LHCN-M2 (cell line): ENCODE measurements at regions not wholly inside any gene's neighbourhood (a gene's known extent, or its start where the extent isn't known, plus 50 kb on each side); places are given as distances from the start of the nearest gene placed in this dataset.
"Not testable (repeated sequence)": the region's sequence is repeated elsewhere in the genome, so short reads cannot be mapped to it uniquely, and the experiment has no call there.

ENCODE experiments used
- DNase-seq: peaks from one replicate; pipeline ENCODE4 v3.0.0-alpha.2; 2012; ENCODE audit warnings: low read depth

DNA sequence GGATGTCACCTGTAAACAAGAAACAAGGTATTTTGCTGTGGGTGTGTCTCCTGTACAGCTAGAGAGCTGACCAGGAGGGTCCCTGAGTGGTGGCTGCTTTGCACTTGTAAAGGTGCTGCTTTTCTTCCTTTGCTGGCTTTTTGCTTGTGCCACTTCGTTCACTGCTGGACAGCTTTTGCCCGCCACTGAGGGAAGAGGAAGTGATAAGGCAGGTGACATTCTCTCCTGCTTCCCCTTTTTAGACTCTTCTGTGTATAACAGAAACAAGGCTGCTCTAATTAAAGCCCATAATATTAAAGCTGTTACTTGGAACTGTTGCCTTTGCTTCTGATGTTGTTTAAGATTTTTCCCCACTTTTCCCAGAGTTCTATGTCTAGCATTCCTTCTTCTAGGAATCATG is 218.6 kb upstream of the TSPY4 start:
- no peak for DNase-seq

GRCh38 chrY:9124623-9125022 is 212.6 kb upstream of the TSPY4 start:
- no peak for DNase-seq

DNA sequence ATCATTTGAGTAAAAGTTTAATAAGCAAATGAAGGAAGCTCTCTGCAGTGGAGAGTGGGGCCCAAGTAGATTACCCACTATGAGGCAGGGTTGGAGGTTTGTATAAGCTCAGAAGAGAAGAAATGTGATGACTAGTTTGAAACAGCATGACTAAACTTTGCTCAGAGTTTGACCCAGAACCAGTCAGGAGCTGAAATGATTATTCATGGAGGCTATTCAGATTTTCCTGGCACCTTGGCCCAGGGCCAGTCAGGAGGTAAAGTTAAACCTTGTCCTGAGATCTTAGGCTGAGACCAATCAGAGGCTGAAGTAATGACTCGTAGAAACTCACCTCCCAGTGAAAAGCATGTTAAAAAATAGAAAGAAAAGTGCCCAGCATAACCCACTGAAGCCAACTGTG is 210.7 kb upstream of the TSPY4 start:
- DNase-seq = peak; percentile 56

DNA sequence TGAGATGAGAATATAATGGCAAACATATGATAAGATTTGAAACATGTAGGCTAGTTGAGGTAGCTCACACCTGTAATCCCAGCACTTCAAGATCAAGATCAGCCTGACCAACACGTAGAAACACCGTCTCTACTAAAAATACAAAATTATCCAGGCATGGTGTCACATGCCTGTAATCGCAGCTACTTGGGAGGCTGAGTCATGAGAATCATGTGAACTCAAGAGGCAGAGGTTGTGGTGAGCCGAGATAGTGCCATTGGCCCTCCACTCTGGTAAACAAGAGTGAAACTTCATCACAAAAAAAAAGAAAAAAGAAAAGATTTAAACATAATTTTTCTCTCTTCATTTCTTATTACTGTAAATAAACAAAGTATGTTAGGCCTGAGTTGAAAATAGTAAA is 193.9 kb upstream of the TSPY4 start:
- peak; percentile 54 for DNase-seq

DNA sequence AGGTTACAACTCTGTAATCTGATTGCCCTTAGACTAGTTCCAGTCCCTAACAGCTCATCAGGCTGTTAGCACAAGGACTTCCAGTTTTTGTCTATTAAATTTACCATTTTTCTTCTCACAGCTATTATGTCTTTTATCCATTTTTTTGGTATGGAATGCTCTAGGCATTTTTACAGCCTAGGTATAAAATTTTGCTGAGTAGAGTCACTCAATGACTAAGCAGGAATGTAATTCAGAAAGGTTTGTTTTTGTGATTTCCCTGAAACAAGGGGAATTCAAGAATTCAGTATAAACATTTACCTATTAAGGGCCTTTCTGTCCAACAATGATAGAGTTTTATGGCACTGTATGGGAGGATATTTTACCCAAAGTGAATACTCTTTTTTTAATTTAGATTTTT is 182.7 kb upstream of the TSPY4 start:
- DNase-seq = not testable (repeated sequence)

- DNase-seq = no peak
These were observed 181.5 kb upstream of the TSPY4 start for GRCh38 chrY:9155721-9156120.

DNA sequence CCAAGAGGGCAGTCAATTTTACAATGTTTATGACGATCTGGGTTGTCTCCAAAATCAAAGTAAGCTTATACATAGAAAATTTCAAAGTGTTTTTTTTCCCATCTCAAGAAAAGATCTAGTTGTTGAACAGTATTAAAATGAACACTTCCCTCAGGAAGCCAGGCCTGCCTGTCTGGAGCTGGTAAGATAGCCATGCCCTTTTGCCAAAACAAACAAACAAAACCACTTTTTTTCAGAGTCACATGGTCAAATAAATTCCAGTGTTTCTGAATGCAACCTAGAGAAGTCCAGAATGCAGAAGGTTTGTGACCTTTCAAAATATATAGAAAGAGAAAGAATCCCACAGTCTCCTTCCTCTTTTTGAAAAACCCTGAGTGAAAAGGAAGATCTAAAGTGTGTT is 178.6 kb upstream of the TSPY4 start:
- peak; percentile 45 for DNase-seq

DNA sequence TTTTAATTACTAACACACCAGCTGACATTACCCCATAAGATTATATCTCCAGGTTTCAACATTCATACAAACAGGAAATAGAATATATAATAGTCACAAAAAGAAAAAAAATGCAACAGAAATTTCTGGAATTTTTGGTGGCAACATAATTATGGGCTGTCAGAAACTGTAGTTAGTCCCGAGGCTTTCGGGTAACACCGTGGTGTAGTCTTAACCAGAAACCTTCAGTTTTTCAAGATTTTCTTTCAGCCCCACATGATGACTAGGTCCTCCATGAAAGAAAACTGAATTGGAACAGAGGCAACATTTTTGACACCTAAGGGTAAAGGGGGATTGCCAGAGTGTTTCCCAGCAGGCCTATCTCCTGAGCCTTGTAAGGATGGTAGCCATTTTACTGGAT is 176.9 kb upstream of the TSPY4 start:
- DNase-seq = peak; percentile 6

DNA sequence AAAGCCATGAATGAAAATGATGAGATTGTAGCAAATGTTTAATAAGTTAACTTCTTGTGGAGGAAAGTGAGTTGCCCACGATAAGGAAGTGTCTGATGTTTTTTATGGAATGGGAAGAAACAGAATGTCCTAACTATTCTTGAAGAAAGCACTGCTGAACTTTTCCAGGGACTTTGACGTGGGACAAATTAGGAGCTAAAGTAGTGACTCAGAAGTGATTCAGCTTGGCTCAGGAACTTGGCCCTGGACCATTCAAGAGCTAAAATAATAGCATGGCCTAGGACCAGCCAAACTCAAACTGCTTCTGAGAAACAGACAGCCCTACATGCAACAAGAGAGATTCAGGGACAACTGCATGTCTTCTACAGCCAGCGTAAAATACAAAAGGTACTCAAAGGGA is 176.3 kb upstream of the TSPY4 start:
- peak; percentile 77 for DNase-seq

DNA sequence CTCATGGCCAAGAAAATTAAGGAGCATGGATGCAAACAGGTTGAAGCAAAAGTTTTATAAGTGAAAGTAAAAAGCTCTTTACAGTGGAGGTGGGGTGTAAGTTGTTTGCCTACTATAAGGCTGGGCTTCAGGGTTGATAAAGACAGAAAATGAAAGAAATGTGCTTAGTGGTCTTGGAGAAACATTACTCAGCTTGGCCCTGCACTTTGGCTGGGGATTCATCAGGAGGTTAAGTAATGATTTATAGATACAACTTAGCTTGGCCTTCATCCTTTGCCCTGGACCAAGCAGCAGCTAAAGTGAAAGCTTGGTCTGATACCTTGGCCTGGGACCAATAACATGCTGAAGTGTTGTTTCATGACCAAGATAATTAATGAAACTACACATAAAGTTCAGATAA is 175.3 kb upstream of the TSPY4 start:
- not testable (repeated sequence) for DNase-seq

DNA sequence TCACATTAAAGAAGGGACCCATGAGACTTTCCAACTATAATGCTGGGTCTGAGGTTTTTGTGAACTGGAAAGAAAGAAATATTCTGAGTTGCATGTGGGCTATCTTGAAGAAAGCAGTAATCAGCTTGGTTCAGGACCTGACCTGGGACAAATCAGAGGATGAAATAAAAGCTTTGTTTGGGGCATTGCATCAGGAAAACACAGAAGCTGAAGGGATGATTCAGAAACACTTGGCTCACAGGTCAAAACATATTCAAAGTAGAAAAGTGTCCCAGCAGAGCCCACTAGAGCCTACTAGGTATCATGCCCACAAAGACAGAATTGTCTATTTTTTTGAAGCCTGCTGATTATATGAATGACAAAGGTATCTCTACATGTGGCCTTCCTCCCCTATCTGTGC is 174.8 kb upstream of the TSPY4 start:
- peak; percentile 9 for DNase-seq

DNA sequence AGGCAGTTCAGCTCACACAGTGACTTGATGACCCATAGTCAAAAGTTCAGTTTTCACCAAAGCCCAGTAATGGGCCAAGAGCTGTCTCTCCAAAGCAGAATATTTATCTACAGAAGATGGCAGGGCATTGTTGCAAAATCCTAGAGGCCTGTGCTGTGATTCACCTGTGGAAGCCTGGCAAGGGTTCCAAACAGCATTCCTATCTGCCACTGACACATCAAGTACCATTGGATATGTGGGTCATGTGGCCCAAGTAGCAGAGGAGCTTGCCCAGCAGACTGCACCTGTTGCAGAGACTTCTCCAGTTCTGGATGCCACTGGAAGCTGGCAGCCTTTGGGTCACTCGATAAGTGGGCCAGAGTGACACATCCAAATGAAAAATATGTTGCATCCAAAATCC is 159.6 kb upstream of the TSPY4 start:
- peak; percentile 19 for DNase-seq

DNA sequence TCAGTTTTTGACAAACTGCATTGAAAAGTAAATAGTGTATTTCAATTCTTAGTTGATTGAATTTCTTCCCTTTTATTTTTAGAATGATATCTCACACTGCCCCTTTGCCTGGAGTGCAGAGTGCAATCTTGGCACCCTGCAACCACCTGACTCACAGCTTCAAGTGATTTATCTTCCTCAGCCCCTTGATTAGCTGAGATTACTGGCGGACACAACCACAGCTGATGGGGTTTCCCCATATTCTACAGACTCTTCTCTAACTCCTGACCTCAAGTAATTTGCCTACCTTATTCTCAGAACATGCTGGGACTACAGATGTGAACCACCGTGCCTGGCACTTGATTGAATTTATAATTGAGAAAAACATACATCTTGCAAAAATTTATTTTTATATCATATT is 152.4 kb upstream of the TSPY4 start:
- not testable (repeated sequence) for DNase-seq

DNA sequence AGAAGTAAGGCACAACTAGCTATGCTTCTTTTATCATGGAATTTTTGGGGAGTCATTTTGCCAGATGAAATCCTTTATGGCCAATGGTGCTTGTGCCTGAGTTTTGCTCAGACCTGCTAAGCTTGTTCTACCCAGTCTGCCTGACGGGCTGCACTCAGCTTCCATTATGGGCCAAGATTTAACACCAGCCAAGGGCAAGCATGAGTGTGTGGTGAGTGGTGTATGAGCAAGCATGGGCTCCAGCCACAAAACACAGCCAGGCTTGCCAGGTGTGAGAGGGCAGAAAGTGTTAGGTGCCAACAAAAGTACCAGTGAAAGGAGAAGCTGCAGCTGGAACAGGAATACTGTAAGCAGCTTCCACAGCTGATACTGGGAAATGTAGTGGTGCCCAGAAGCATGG is 130.2 kb upstream of the TSPY4 start:
- DNase-seq = not testable (repeated sequence)

DNA sequence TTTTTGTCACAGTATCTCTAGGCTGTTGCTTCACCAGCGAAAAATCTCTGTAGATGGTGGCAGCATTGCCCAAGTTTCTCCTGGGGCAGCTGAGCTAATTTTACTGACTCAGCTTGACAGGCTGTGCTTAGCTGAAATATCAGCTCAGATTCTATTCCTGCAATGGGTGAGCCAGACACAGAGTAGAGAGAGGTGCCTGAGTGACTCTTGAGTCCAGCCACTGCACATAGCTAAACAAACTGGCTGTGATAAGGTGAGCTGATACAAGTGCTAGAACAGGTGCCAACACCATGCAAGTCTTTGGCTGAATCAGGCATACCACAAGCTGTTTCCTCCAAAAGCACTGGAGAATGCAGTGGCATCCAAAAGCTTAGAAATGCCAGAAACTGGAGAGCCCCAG is 110.9 kb upstream of the TSPY4 start:
- DNase-seq = no peak

GRCh38 chrY:9257255-9257654 is 80.0 kb upstream of the TSPY4 start:
- DNase-seq = no peak

GRCh38 chrY:9257725-9258124 is 79.5 kb upstream of the TSPY4 start:
- DNase-seq = no peak

GRCh38 chrY:9259368-9259767 is 77.9 kb upstream of the TSPY4 start:
- DNase-seq = peak; percentile 2

- no peak for DNase-seq
These were observed 76.8 kb upstream of the TSPY4 start for GRCh38 chrY:9260426-9260825.

DNA sequence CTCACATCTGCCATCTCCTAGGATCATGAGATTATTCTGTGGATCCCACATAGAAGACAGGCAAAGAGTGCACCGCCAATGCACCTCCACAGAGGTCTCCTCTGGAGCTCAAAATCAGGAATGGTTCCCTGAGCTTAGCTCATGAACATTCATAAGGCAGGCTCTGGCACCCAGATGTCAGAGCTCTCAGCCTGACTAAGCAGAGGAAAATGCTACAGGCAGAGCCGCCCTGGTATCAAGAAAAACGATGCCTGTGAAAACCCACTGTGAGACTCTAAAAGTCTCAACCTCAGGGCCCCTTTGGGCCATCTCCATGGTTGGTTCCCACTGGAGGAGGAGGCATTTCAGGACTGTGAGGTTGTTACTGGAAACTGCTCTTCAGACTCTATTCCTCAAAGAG is 71.7 kb upstream of the TSPY4 start:
- no peak for DNase-seq

DNA sequence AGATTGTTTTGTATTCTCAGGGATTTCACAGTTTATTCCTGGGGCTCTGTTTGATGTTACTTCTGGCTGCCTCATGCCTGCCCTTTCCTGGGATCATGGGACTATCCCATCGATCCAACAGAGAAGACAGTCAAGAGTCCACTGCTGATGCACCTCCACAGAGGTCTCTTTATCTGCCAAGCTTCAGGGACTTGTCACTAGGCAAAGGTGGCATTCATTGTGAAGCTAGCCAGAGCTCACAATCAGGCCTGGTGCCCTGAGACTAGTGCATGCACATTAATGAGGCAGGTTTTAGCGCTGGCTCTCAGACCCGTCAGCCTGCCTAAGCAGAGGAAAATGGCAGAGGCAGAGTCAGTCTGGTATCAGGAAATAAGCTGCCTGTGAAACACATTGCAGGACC is 66.9 kb upstream of the TSPY4 start:
- not testable (repeated sequence) for DNase-seq

DNA sequence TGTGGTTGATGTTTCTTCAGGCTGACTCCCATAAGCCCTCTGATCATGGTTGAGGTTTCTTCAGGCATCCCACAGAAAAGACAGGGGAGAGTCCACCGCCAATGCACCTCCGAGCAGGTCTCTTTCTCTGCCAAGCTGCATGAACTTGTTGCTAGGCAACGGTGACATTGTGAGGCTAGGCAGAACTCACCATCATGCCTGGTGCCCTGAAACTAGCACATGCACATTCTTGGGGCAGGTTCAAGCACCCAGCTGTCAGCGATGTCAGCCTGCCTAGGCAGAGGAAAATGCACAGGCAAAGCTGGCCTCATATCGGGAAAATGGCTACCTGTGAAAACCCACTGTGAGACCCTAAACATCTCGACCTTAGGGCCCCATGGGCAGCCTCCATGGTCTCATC is 64.4 kb upstream of the TSPY4 start:
- DNase-seq = not testable (repeated sequence)

DNA sequence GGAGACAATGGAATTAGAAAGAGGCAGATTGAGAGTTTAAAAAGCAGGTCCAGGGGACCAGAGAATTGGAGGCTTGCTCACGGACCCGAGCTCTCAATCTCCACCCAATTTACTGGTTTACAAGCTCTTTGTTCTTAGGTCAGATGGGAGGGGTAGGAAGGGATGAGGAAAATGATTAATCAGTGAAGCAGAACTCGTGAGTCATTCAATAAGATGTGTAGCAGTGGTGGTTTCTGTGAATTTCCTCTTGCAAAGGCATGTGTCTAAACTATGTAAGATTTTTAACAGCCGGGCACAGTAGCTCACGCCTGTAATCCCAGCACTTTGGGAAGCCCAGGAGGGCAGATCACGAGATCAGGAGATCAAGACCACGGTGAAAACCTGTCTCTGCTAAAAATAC is 58.4 kb upstream of the TSPY4 start:
- DNase-seq = peak; percentile 78
